NCI-H774 (cell line): ENCODE measurements at regions not wholly inside any gene's neighbourhood (a gene's known extent, or its start where the extent isn't known, plus 50 kb on each side); places are given as distances from the start of the nearest gene placed in this dataset.
"Not testable (repeated sequence)": the region's sequence is repeated elsewhere in the genome, so short reads cannot be mapped to it uniquely, and the experiment has no call there.

ENCODE experiments used
- DNase-seq: peaks from one replicate; lab custom pipeline; 2025; lab: John Stamatoyannopoulos, UW

GRCh38 chr2:192775459-192776262 is 580.9 kb upstream of the TMEFF2 start:
- no peak for DNase-seq

- DNase-seq, result no peak
Observed at GRCh38 chr2:192775011-192775410, 580.3 kb upstream of the TMEFF2 start.

- no peak for DNase-seq
Observed at GRCh38 chr2:192773044-192773443, 578.3 kb upstream of the TMEFF2 start.

- no peak for DNase-seq
Observed at GRCh38 chr2:192749611-192750200, 555.0 kb upstream of the TMEFF2 start.

- no peak for DNase-seq
Observed at GRCh38 chr2:192741889-192742288, 547.2 kb upstream of the TMEFF2 start.

- no peak for DNase-seq
Observed at GRCh38 chr2:192735447-192735846, 540.7 kb upstream of the TMEFF2 start.

- DNase-seq, result no peak
Observed at GRCh38 chr2:192729369-192729768, 534.6 kb upstream of the TMEFF2 start.

GRCh38 chr2:192725991-192726390 is 531.3 kb upstream of the TMEFF2 start:
- no peak for DNase-seq

GRCh38 chr2:192719629-192720028 is 524.9 kb upstream of the TMEFF2 start:
- DNase-seq, result no peak

- DNase-seq, result no peak
Observed at GRCh38 chr2:192718340-192718739, 523.6 kb upstream of the TMEFF2 start.

GRCh38 chr2:192700934-192701333 is 506.2 kb upstream of the TMEFF2 start:
- DNase-seq, result no peak

GRCh38 chr2:192697880-192698279 is 503.1 kb upstream of the TMEFF2 start:
- no peak for DNase-seq

- no peak for DNase-seq
Observed at GRCh38 chr2:192696857-192697256, 502.1 kb upstream of the TMEFF2 start.

- DNase-seq, result no peak
Observed at GRCh38 chr2:192687015-192687414, 492.3 kb upstream of the TMEFF2 start.

- DNase-seq, result not testable (repeated sequence)
Observed at GRCh38 chr2:192682511-192682910, 487.8 kb upstream of the TMEFF2 start.

GRCh38 chr2:192675681-192676080 is 480.9 kb upstream of the TMEFF2 start:
- no peak for DNase-seq

- DNase-seq, result no peak
Observed at GRCh38 chr2:192669505-192670091, 474.9 kb upstream of the TMEFF2 start.

GRCh38 chr2:192660555-192660954 is 465.8 kb upstream of the TMEFF2 start:
- DNase-seq, result not testable (repeated sequence)

GRCh38 chr2:192657362-192657761 is 462.6 kb upstream of the TMEFF2 start:
- DNase-seq, result peak; percentile 13

- DNase-seq, result no peak
Observed at GRCh38 chr2:192655916-192656315, 461.2 kb upstream of the TMEFF2 start.

- no peak for DNase-seq
Observed at GRCh38 chr2:192645811-192646598, 451.3 kb upstream of the TMEFF2 start.

GRCh38 chr2:192634557-192634956 is 439.8 kb upstream of the TMEFF2 start:
- DNase-seq, result no peak
